Esophagus muscularis mucosa (tissue), 4 donors: ENCODE measurements at regions not wholly inside any gene's neighbourhood (a gene's known extent, or its start where the extent isn't known, plus 50 kb on each side); places are given as distances from the start of the nearest gene placed in this dataset.

ENCODE experiments used
- CTCF ChIP-seq, 3 experiments: fragments of 200-600 bp in 2 of 3; fragments of 450-650 bp in 1 of 3; sonication (generic) in 2 of 3; IDR thresholded peaks; one replicate each; pipeline ENCODE4 v1.5.1; 2017 to 2019; ENCODE audit warnings: antibody characterized with exemption in 3 of 3, mild to moderate bottlenecking in 2 of 3, moderate library complexity in 1 of 3
- EP300 ChIP-seq: sonication (generic); formaldehyde crosslinking; IDR thresholded peaks from one replicate; pipeline ENCODE4 v1.6.1; 2017; ENCODE audit warnings: antibody characterized with exemption
- POLR2A ChIP-seq: fragments of 450-650 bp; IDR thresholded peaks from one replicate; pipeline ENCODE4 v1.6.1; 2017; ENCODE audit warnings: antibody characterized with exemption, moderate library complexity, mild to moderate bottlenecking, low read depth
- POLR2AphosphoS5 ChIP-seq, 2 donors: sonication (generic); formaldehyde crosslinking; IDR thresholded peaks; one replicate each; pipeline ENCODE4 v1.6.1; 2017; ENCODE audit warnings: antibody characterized with exemption in 2 of 2

GRCh38 chrX:124555036-124555595 lies 208.8 kb downstream of the SH2D1A start:
- TF ChIP-seq EP300 (no peak), CTCF (IDR thresholded peaks at IDR 0.05) (no peak), POLR2A (no peak), POLR2AphosphoS5 (IDR thresholded peaks at IDR 0.05) (no peak)
